IMR-90 (cell line): ENCODE measurements at regions not wholly inside any gene's neighbourhood (a gene's known extent, or its start where the extent isn't known, plus 50 kb on each side); places are given as distances from the start of the nearest gene placed in this dataset.

Experiments
- ATAC-seq: fragments of 200-7000 bp; cut with Tn5 transposase; 2 replicates; pipeline ENCODE4 v1.9.1; 2020; ENCODE audit warnings: low read depth, mild to moderate bottlenecking, moderate library complexity
- BruUV-seq: library from RNA; stranded (reverse); fragments of 400-500 nt; replicated peaks from 2 replicates; lab custom pipeline; 2021; lab: Mats Ljungman, UMichigan
- CTCF ChIA-PET: fragments of 300-600 bp; formaldehyde crosslinking; extraction: SDS; loops from one replicate; lab custom pipeline; 2021; ENCODE audit warnings: antibody characterized with exemption; lab: Yijun Ruan, JAX
- POLR2A ChIA-PET: fragments of 300-600 bp; sonication (Branson Sonifier 250); formaldehyde crosslinking; loops from one replicate; lab custom pipeline; 2022; ENCODE audit warnings: antibody characterized with exemption; ENCODE audit not compliant: unreplicated experiment; lab: Charles Lee
- DNase-seq: peaks from one replicate; pipeline ENCODE4 v3.0.0; 2013
- H2AFZ ChIP-seq: replicated peaks from 2 replicates; pipeline ENCODE3; 2013; ENCODE audit warnings: low read length, mild to moderate bottlenecking; ENCODE audit not compliant: poor library complexity
- H2AK5ac ChIP-seq: 2 replicates; pipeline ENCODE4 v1.6.1; 2013; ENCODE audit warnings: low read depth, low read length, inconsistent platforms
- H2AK9ac ChIP-seq: replicated peaks from 2 replicates; pipeline ENCODE3; 2013; ENCODE audit warnings: mild to moderate bottlenecking, low read depth, low read length, moderate library complexity; ENCODE audit not compliant: poor library complexity
- H2BK120ac ChIP-seq: 2 replicates; pipeline ENCODE4 v1.6.1; 2013; ENCODE audit warnings: low read depth, low read length, inconsistent platforms
- H2BK15ac ChIP-seq: 3 replicates; pipeline ENCODE4 v1.6.1; 2013; ENCODE audit warnings: low read depth, low read length, inconsistent platforms
- H2BK20ac ChIP-seq: 2 replicates; pipeline ENCODE4 v1.6.1; 2013; ENCODE audit warnings: low read depth, mild to moderate bottlenecking, inconsistent platforms, low read length, moderate library complexity
- H2BK5ac ChIP-seq: 2 replicates; pipeline ENCODE4 v1.6.1; 2013; ENCODE audit warnings: mild to moderate bottlenecking, low read depth, low read length, inconsistent platforms; ENCODE audit not compliant: poor library complexity, severe bottlenecking
- H3K14ac ChIP-seq: replicated peaks from 2 replicates; pipeline ENCODE4 v1.6.1; 2013; ENCODE audit warnings: low read depth, low read length, inconsistent platforms
- H3K18ac ChIP-seq: 2 replicates; pipeline ENCODE4 v1.6.1; 2013; ENCODE audit warnings: low read depth, low read length, control low read depth
- H3K23ac ChIP-seq: 2 replicates; pipeline ENCODE4 v1.6.1; 2013; ENCODE audit warnings: low read depth, low read length, inconsistent platforms
- H3K27ac ChIP-seq: 2 replicates; pipeline ENCODE4 v1.5.1; 2013; ENCODE audit warnings: mild to moderate bottlenecking, control low read depth, low read length; ENCODE audit not compliant: insufficient read depth
- H3K27me3 ChIP-seq: 2 replicates; pipeline ENCODE4 v1.6.1; 2013; ENCODE audit warnings: low read length; ENCODE audit not compliant: control insufficient read depth, insufficient read depth
- H3K36me3 ChIP-seq: 2 replicates; pipeline ENCODE4 v1.6.1; 2013; ENCODE audit warnings: low read length, mixed read lengths; ENCODE audit not compliant: control insufficient read depth, insufficient read depth
- H3K4ac ChIP-seq: 2 replicates; pipeline ENCODE4 v1.6.1; 2013; ENCODE audit warnings: low read depth, low read length, inconsistent platforms
- H3K4me1 ChIP-seq: 2 replicates; pipeline ENCODE4 v1.6.1; 2013; ENCODE audit warnings: low read length, mixed read lengths; ENCODE audit not compliant: control insufficient read depth, insufficient read depth
- H3K4me2 ChIP-seq: 2 replicates; pipeline ENCODE4 v1.6.1; 2013; ENCODE audit warnings: low read depth, mild to moderate bottlenecking, control low read depth, low read length, moderate library complexity
- H3K4me3 ChIP-seq: 2 replicates; pipeline ENCODE4 v1.5.1; 2013; ENCODE audit warnings: low read depth, mild to moderate bottlenecking, control low read depth, low read length, moderate library complexity; ENCODE audit not compliant: insufficient read depth
- H3K56ac ChIP-seq: 2 replicates; pipeline ENCODE4 v1.6.1; 2013; ENCODE audit warnings: low read length, inconsistent platforms; ENCODE audit not compliant: insufficient read depth; ENCODE audit errors: extremely low read depth
- H3K79me1 ChIP-seq, 2 experiments: 2 replicates each; pipeline ENCODE4 v1.6.1; 2013; ENCODE audit warnings: low read length in 2 of 2, inconsistent platforms in 1 of 2, low read depth in 1 of 2
- H3K9ac ChIP-seq: 2 replicates; pipeline ENCODE4 v1.6.1; 2013; ENCODE audit warnings: low read depth, low read length, control low read depth
- H3K9me1 ChIP-seq: 2 replicates; pipeline ENCODE4 v1.6.1; 2013; ENCODE audit warnings: low read length, inconsistent platforms; ENCODE audit not compliant: insufficient read depth
- H3K9me3 ChIP-seq: 2 replicates; pipeline ENCODE4 v1.6.1; 2013; ENCODE audit warnings: low read length; ENCODE audit not compliant: control insufficient read depth, insufficient read depth
- H4K20me1 ChIP-seq: 2 replicates; pipeline ENCODE4 v1.6.1; 2013; ENCODE audit warnings: low read length, inconsistent platforms; ENCODE audit not compliant: insufficient read depth
- H4K5ac ChIP-seq: 2 replicates; pipeline ENCODE4 v1.6.1; 2013; ENCODE audit warnings: mild to moderate bottlenecking, low read depth, low read length, control low read depth
- H4K8ac ChIP-seq, 2 experiments: 2 replicates each; pipeline ENCODE4 v1.6.1; 2013; ENCODE audit warnings: low read depth in 2 of 2, low read length in 2 of 2, control low read depth in 1 of 2, inconsistent platforms in 1 of 2
- H4K91ac ChIP-seq: 2 replicates; pipeline ENCODE4 v1.6.1; 2013; ENCODE audit warnings: low read depth, low read length, inconsistent platforms; ENCODE audit not compliant: insufficient read depth
- BHLHE40 ChIP-seq: fragments of 150-350 bp; IDR thresholded peaks from 2 replicates; pipeline ENCODE4 v1.6.1; 2016; ENCODE audit warnings: mild to moderate bottlenecking, low read depth, low read length
- CEBPB ChIP-seq: IDR thresholded peaks from 2 replicates; pipeline ENCODE4 v1.6.1; 2012; ENCODE audit warnings: low read depth, low read length, improper control_type of control experiment
- CHD1 ChIP-seq: IDR thresholded peaks from 2 replicates; pipeline ENCODE4 v1.6.1; 2012; ENCODE audit warnings: low read depth, low read length, improper control_type of control experiment
- CTCF ChIP-seq: conservative IDR thresholded peaks from 2 replicates; pipeline ENCODE4 v1.5.1; 2012; ENCODE audit warnings: mild to moderate bottlenecking, low read depth, low read length, improper control_type of control experiment
- ELK1 ChIP-seq: fragments of 150-350 bp; IDR thresholded peaks from 2 replicates; pipeline ENCODE4 v1.6.1; 2016; ENCODE audit warnings: low read depth, mild to moderate bottlenecking, low read length, moderate library complexity, borderline replicate concordance
- FOS ChIP-seq: fragments of 150-350 bp; IDR thresholded peaks from 2 replicates; pipeline ENCODE4 v1.6.1; 2016; ENCODE audit warnings: low read depth, low read length
- MAFK ChIP-seq: IDR thresholded peaks from 2 replicates; pipeline ENCODE4 v1.6.1; 2012; ENCODE audit warnings: low read depth, low read length, improper control_type of control experiment
- MAZ ChIP-seq: IDR thresholded peaks from 2 replicates; pipeline ENCODE4 v1.6.1; 2012; ENCODE audit warnings: low read depth, mild to moderate bottlenecking, low read length, improper control_type of control experiment, moderate library complexity, borderline replicate concordance
- MXI1 ChIP-seq: IDR thresholded peaks from 2 replicates; pipeline ENCODE4 v1.6.1; 2012; ENCODE audit warnings: low read depth, mild to moderate bottlenecking, low read length, moderate library complexity, borderline replicate concordance
- NFE2L2 ChIP-seq: fragments of 150-350 bp; IDR thresholded peaks from 2 replicates; pipeline ENCODE4 v1.6.1; 2016; ENCODE audit warnings: low read depth, mild to moderate bottlenecking, low read length
- POLR2A ChIP-seq: IDR thresholded peaks from 2 replicates; pipeline ENCODE4 v1.6.1; 2012; ENCODE audit warnings: mild to moderate bottlenecking, low read depth, low read length
- RAD21 ChIP-seq: IDR thresholded peaks from 2 replicates; pipeline ENCODE4 v1.6.1; 2012; ENCODE audit warnings: low read length, improper control_type of control experiment
- RCOR1 ChIP-seq: IDR thresholded peaks from 2 replicates; pipeline ENCODE4 v1.6.1; 2012; ENCODE audit warnings: mild to moderate bottlenecking, low read length, improper control_type of control experiment; ENCODE audit not compliant: insufficient replicate concordance
- RFX5 ChIP-seq: IDR thresholded peaks from 2 replicates; pipeline ENCODE4 v1.8.0; 2012; ENCODE audit warnings: low read depth, mild to moderate bottlenecking, low read length, moderate library complexity
- SMC3 ChIP-seq: fragments of 150-350 bp; IDR thresholded peaks from 2 replicates; pipeline ENCODE4 v1.6.1; 2016; ENCODE audit warnings: low read depth, mild to moderate bottlenecking, antibody characterized with exemption, low read length, moderate library complexity
- USF2 ChIP-seq: fragments of 150-350 bp; IDR thresholded peaks from 2 replicates; pipeline ENCODE4 v1.6.1; 2017; ENCODE audit warnings: mild to moderate bottlenecking, antibody characterized with exemption, low read length, low read depth
- WGBS, 2 experiments: methylation state at CpG; one replicate each; pipeline versions ENCODE4 v1.1.5 to v1.1.7; 2013; ENCODE audit warnings: missing lambda C conversion rate in 2 of 2; ENCODE audit not compliant: insufficient read length in 1 of 2; ENCODE audit errors: extremely low coverage in 2 of 2; 5-methylcytosine and 5-hydroxymethylcytosine counted together
- dilution Hi-C: fragments of 300-500 bp; cut with HindIII; formaldehyde crosslinking; loops from one replicate; pipeline ENCODE4 v1.14.3; 2018; ENCODE audit warnings: low sequenced_read_pairs; ENCODE audit not compliant: unreplicated experiment
- in situ Hi-C: fragments of 300-500 bp; cut with MboI; formaldehyde crosslinking; loops from 3 replicates; pipeline ENCODE4 v1.14.3; 2019; ENCODE audit warnings: low sequenced_read_pairs, inconsistent platforms, mixed read lengths
- intact Hi-C: fragments of 100-400 bp; cut with micrococcal nuclease; formaldehyde crosslinking; loops from 2 replicates; pipeline ENCODE4 v1.10.0; 2022

GRCh38 chr6:134819236-134819635 is 130.7 kb downstream of the ALDH8A1 start:
- H3K9ac ChIP-seq: no peak overlapping the region
- H3K9me3 ChIP-seq: no peaks in the 10 kb centered on the region
- H3K9me1 ChIP-seq: peaks cover 14% of the 10 kb centered on the region; the same call in 1 of the 2 replicates
- ChIA-PET POLR2A (no interaction called here), CTCF (interaction anchor here (0.8 kb wide), 1 partner anchor 63 kb away, joined by 4 read pairs; no protein-coding TSS in a partner anchor)
- DNase-seq (no peak), ATAC-seq (no peak)
- H3K4me1 ChIP-seq: peaks cover 13% of the 10 kb centered on the region
- no peaks in the 10 kb centered on the region for H3K36me3 ChIP-seq
- no peak overlapping the region for H2AK9ac ChIP-seq
- BruUV-seq: no TSS peak
- no peak overlapping the region for H3K14ac ChIP-seq
- no peaks in the 10 kb centered on the region for H3K79me1 ChIP-seq
- H4K91ac ChIP-seq: peak overlapping the region; percentile 17; the same call in 1 of the 2 replicates
- H4K8ac ChIP-seq: no peak overlapping the region; a peak in 2 of 4 replicates
- peak overlapping the region; percentile 25; the same call in 1 of the 2 replicates for H3K18ac ChIP-seq
- in situ Hi-C loops: no loop called here
- dilution Hi-C loops: no loop called here
- H2BK5ac ChIP-seq: no peak overlapping the region
- no peak overlapping the region for H3K27ac ChIP-seq
- no peak overlapping the region for H2AK5ac ChIP-seq
- H3K4me2 ChIP-seq: no peak overlapping the region
- H2BK15ac ChIP-seq: peak overlapping the region; percentile 71; the same call in 1 of the 3 replicates
- H3K4me3 ChIP-seq: no peak overlapping the region
- no peak overlapping the region for H2AFZ ChIP-seq
- H4K5ac ChIP-seq: no peak overlapping the region
- no peak overlapping the region for H3K4ac ChIP-seq
- 0 out of 2 replicates have a peak overlapping the region, but pooled peaks have one; percentile 64 for H2BK120ac ChIP-seq
- intact Hi-C loops: no loop called here
- H2BK20ac ChIP-seq: peak overlapping the region; percentile 74; the same call in 1 of the 2 replicates
- no peak overlapping the region for H3K56ac ChIP-seq
- WGBS, 2 experiments: no CpG with 5 or more reads among the region's 2 CpGs
- H3K27me3 ChIP-seq: no peaks in the 10 kb centered on the region
- TF ChIP-seq FOS (no peak), POLR2A (no peak), MAZ (no peak), ELK1 (no peak), NFE2L2 (no peak), MAFK (no peak), RFX5 (no peak), USF2 (no peak), CTCF (no peak), RAD21 (no peak), RCOR1 (no peak), CEBPB (no peak), SMC3 (no peak), BHLHE40 (no peak), MXI1 (no peak), CHD1 (no peak)
- no peak overlapping the region for H3K23ac ChIP-seq
- H4K20me1 ChIP-seq: no peaks in the 10 kb centered on the region
